ENCODE measurements at regions not wholly inside any gene's neighbourhood (a gene's known extent, or its start where the extent isn't known, plus 50 kb on each side); places are given as distances from the start of the nearest gene placed in this dataset.

GRCh38 chr20:11682285-11682684 lies 235.4 kb upstream of the BTBD3 start:
- no peak overlapping the region for H3K9ac ChIP-seq (ENCODE audit: low read depth in 1 of 2, low read length in 2 of 2)
- H3K36me3 ChIP-seq (ENCODE audit: control insufficient read depth in 2 of 2, insufficient read depth in 2 of 2, low read length in 2 of 2), result no peaks in the 10 kb centered on the region
- H3K9me3 ChIP-seq (ENCODE audit: control insufficient read depth in 2 of 2, low read length in 2 of 2), result no peaks in the 10 kb centered on the region
- H3K4me3 ChIP-seq (ENCODE audit: low read length in 2 of 2), result no peak overlapping the region
- no peak overlapping the region for H3K27ac ChIP-seq (ENCODE audit: low read depth in 2 of 2, low read length in 2 of 2)
- H3K27me3 ChIP-seq (ENCODE audit: control insufficient read depth in 2 of 2, insufficient read depth in 2 of 2, low read length in 2 of 2), result no peaks in the 10 kb centered on the region
- H3K4me1 ChIP-seq (ENCODE audit: control insufficient read depth in 2 of 2, insufficient read depth in 2 of 2, low read length in 2 of 2), result peaks cover 7 to 8% of the 10 kb centered on the region in 2 donors

- Histone ChIP-seq H3K4me3 (ENCODE audit: low read length in 2 of 2) (no peak overlapping the region), H3K9ac (ENCODE audit: low read depth in 1 of 2, low read length in 2 of 2) (no peak overlapping the region), H3K27ac (ENCODE audit: low read depth in 2 of 2, low read length in 2 of 2) (no peak overlapping the region)
Measured at GRCh38 chr20:11686195-11686594, 231.5 kb upstream of the BTBD3 start.

GRCh38 chr20:11686820-11687543 lies 230.7 kb upstream of the BTBD3 start:
- Histone ChIP-seq H3K27ac (ENCODE audit: low read depth in 2 of 2, low read length in 2 of 2) (no peak overlapping the region), H3K9ac (ENCODE audit: low read depth in 1 of 2, low read length in 2 of 2) (peak overlapping the region in 1 of 2 donors; percentile 47), H3K9me3 (ENCODE audit: control insufficient read depth in 2 of 2, low read length in 2 of 2) (no peaks in the 10 kb centered on the region), H3K27me3 (ENCODE audit: control insufficient read depth in 2 of 2, insufficient read depth in 2 of 2, low read length in 2 of 2) (no peaks in the 10 kb centered on the region), H3K36me3 (ENCODE audit: control insufficient read depth in 2 of 2, insufficient read depth in 2 of 2, low read length in 2 of 2) (no peaks in the 10 kb centered on the region), H3K4me3 (ENCODE audit: low read length in 2 of 2) (peak overlapping the region; percentile 56 to 57), H3K4me1 (ENCODE audit: control insufficient read depth in 2 of 2, insufficient read depth in 2 of 2, low read length in 2 of 2) (peaks cover 11% of the 10 kb centered on the region in 2 donors)

More at GRCh38 chr20:11686195-11686594, 231.5 kb upstream of the BTBD3 start:
- Histone ChIP-seq H3K36me3 (ENCODE audit: control insufficient read depth in 2 of 2, insufficient read depth in 2 of 2, low read length in 2 of 2) (no peaks in the 10 kb centered on the region), H3K9me3 (ENCODE audit: control insufficient read depth in 2 of 2, low read length in 2 of 2) (no peaks in the 10 kb centered on the region), H3K4me1 (ENCODE audit: control insufficient read depth in 2 of 2, insufficient read depth in 2 of 2, low read length in 2 of 2) (peaks cover 11% of the 10 kb centered on the region in 2 donors), H3K27me3 (ENCODE audit: control insufficient read depth in 2 of 2, insufficient read depth in 2 of 2, low read length in 2 of 2) (no peaks in the 10 kb centered on the region)

DNA sequence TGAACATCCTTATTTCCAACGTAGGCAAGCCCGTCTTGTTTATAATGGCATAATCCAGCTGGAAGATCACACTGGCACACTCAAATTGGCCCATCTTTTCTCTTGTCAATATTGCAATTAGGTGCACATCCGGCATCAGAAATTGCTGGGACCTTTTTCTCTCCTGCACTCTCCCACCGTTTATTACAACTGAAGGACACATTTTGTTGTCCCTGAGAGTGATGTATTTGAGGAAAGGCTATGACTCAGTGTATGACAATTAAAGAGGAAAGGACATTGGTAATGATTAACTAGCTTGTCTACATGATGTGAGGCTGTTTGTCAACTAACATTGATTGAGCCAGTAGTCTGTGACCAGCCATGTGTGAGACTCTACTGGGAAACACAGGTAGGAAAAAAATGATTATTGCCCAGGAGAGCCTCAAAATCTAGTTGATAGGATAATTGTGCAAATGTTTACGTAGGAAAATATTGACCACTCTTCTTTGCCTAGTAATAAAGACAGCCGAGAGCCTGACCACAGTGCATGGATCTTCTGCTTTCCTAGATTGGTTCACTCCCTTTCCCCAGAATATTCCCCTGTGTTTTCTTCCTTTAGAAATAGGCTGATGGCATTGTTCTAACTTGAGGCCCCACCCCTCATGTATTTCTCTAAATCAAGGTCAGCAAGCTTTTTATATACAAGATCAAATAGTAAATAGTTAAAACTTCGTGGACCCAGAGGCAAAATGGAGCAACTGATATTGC lies 230.0 kb upstream of the BTBD3 start:
- H3K4me1 ChIP-seq (ENCODE audit: control insufficient read depth in 2 of 2, insufficient read depth in 2 of 2, low read length in 2 of 2), result peaks cover 11% of the 10 kb centered on the region in 2 donors
- no peaks in the 10 kb centered on the region for H3K36me3 ChIP-seq (ENCODE audit: control insufficient read depth in 2 of 2, insufficient read depth in 2 of 2, low read length in 2 of 2)
- no peaks in the 10 kb centered on the region for H3K9me3 ChIP-seq (ENCODE audit: control insufficient read depth in 2 of 2, low read length in 2 of 2)
- H3K27me3 ChIP-seq (ENCODE audit: control insufficient read depth in 2 of 2, insufficient read depth in 2 of 2, low read length in 2 of 2), result no peaks in the 10 kb centered on the region
- H3K27ac ChIP-seq (ENCODE audit: low read depth in 2 of 2, low read length in 2 of 2), result no peak overlapping the region
- peak overlapping the region in 1 of 2 donors; percentile 47 for H3K9ac ChIP-seq (ENCODE audit: low read depth in 1 of 2, low read length in 2 of 2)
- peak overlapping the region; percentile 56 to 57 for H3K4me3 ChIP-seq (ENCODE audit: low read length in 2 of 2)

- Histone ChIP-seq H3K4me1 (ENCODE audit: control insufficient read depth in 2 of 2, insufficient read depth in 2 of 2, low read length in 2 of 2) (peaks cover 11% of the 10 kb centered on the region in 2 donors), H3K4me3 (ENCODE audit: low read length in 2 of 2) (no peak overlapping the region), H3K9me3 (ENCODE audit: control insufficient read depth in 2 of 2, low read length in 2 of 2) (no peaks in the 10 kb centered on the region), H3K27me3 (ENCODE audit: control insufficient read depth in 2 of 2, insufficient read depth in 2 of 2, low read length in 2 of 2) (no peaks in the 10 kb centered on the region), H3K9ac (ENCODE audit: low read depth in 1 of 2, low read length in 2 of 2) (no peak overlapping the region), H3K27ac (ENCODE audit: low read depth in 2 of 2, low read length in 2 of 2) (no peak overlapping the region), H3K36me3 (ENCODE audit: control insufficient read depth in 2 of 2, insufficient read depth in 2 of 2, low read length in 2 of 2) (no peaks in the 10 kb centered on the region)
Measured at GRCh38 chr20:11689262-11689661, 228.4 kb upstream of the BTBD3 start.

- Histone ChIP-seq H3K27ac (ENCODE audit: low read depth in 2 of 2, low read length in 2 of 2) (no peak overlapping the region), H3K9me3 (ENCODE audit: control insufficient read depth in 2 of 2, low read length in 2 of 2) (no peaks in the 10 kb centered on the region), H3K4me3 (ENCODE audit: low read length in 2 of 2) (no peak overlapping the region), H3K9ac (ENCODE audit: low read depth in 1 of 2, low read length in 2 of 2) (no peak overlapping the region), H3K27me3 (ENCODE audit: control insufficient read depth in 2 of 2, insufficient read depth in 2 of 2, low read length in 2 of 2) (no peaks in the 10 kb centered on the region), H3K36me3 (ENCODE audit: control insufficient read depth in 2 of 2, insufficient read depth in 2 of 2, low read length in 2 of 2) (no peaks in the 10 kb centered on the region), H3K4me1 (ENCODE audit: control insufficient read depth in 2 of 2, insufficient read depth in 2 of 2, low read length in 2 of 2) (peaks cover 8 to 9% of the 10 kb centered on the region in 2 donors)
Measured at GRCh38 chr20:11691766-11692165, 225.9 kb upstream of the BTBD3 start.

DNA sequence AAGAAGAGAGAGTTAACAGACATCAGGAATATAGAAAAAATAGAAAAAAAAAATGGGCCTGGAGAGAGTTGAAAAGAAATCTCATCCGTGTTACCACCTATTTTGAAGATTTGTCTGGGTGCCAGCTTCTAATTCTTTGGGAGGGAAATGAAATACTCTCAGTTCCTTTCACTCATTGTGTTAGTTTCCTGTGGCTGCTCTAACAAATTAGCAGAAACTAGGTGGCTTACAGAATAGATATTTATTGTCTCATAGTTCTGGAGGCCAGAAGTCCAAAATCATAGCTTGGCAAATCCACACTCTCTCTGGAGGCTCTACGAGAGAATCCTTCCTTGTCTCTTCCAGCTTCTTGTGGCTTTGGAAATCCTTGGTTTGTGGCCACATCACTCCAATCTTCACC lies 225.1 kb upstream of the BTBD3 start:
- Histone ChIP-seq H3K27ac (ENCODE audit: low read depth in 2 of 2, low read length in 2 of 2) (no peak overlapping the region), H3K9me3 (ENCODE audit: control insufficient read depth in 2 of 2, low read length in 2 of 2) (no peaks in the 10 kb centered on the region), H3K9ac (ENCODE audit: low read depth in 1 of 2, low read length in 2 of 2) (no peak overlapping the region), H3K36me3 (ENCODE audit: control insufficient read depth in 2 of 2, insufficient read depth in 2 of 2, low read length in 2 of 2) (no peaks in the 10 kb centered on the region), H3K4me1 (ENCODE audit: control insufficient read depth in 2 of 2, insufficient read depth in 2 of 2, low read length in 2 of 2) (peaks cover under 1 to 2% of the 10 kb centered on the region in 2 donors), H3K4me3 (ENCODE audit: low read length in 2 of 2) (no peak overlapping the region), H3K27me3 (ENCODE audit: control insufficient read depth in 2 of 2, insufficient read depth in 2 of 2, low read length in 2 of 2) (no peaks in the 10 kb centered on the region)

DNA sequence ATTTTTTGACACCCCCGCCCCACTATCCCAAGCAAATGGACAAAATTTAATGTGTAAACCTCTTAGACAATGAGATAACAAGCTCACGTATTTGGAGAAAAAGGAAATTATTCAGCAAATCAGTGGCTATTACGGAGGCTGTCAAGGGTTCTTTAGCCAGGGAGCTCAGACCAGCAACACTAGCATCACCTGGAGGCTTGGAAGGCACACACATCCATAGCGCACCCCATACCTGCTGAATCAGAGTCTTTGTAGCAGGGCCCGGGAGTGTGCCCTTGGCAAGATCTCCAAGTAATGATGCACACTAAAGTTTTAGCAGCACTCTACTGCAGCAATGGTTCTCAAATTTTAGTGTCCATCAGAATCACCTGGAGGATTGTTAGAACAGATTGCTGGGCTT lies 223.2 kb upstream of the BTBD3 start:
- no peak overlapping the region for H3K27ac ChIP-seq (ENCODE audit: low read depth in 2 of 2, low read length in 2 of 2)

DNA sequence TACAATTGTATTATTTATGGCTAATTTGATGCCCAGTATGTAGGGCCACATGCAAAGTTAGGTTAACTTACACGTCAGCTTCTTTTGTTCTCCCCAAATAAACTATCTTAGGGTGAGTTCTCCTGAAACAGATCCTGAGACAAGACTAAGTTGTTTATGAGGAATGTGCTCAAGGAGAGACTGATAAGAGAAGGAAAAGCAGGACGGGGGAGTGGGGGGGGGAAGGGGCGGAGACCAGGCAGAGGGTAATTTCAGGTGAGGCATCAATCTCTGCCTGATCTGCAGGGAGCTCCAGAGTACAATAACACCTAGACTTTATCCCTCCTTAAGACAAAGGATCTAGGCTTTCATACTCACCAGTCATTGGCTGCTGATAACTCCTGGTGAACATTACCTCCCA lies 220.6 kb upstream of the BTBD3 start:
- H3K4me1 ChIP-seq (ENCODE audit: control insufficient read depth in 2 of 2, insufficient read depth in 2 of 2, low read length in 2 of 2), result no peaks in the 10 kb centered on the region
- H3K9me3 ChIP-seq (ENCODE audit: control insufficient read depth in 2 of 2, low read length in 2 of 2), result no peaks in the 10 kb centered on the region
- no peaks in the 10 kb centered on the region for H3K36me3 ChIP-seq (ENCODE audit: control insufficient read depth in 2 of 2, insufficient read depth in 2 of 2, low read length in 2 of 2)
- no peaks in the 10 kb centered on the region for H3K27me3 ChIP-seq (ENCODE audit: control insufficient read depth in 2 of 2, insufficient read depth in 2 of 2, low read length in 2 of 2)
- no peak overlapping the region for H3K27ac ChIP-seq (ENCODE audit: low read depth in 2 of 2, low read length in 2 of 2)
- H3K4me3 ChIP-seq (ENCODE audit: low read length in 2 of 2), result no peak overlapping the region
- H3K9ac ChIP-seq (ENCODE audit: low read depth in 1 of 2, low read length in 2 of 2), result no peak overlapping the region

More for the DNA sequence above, 223.2 kb upstream of the BTBD3 start:
- Histone ChIP-seq H3K9me3 (ENCODE audit: control insufficient read depth in 2 of 2, low read length in 2 of 2) (no peaks in the 10 kb centered on the region), H3K4me3 (ENCODE audit: low read length in 2 of 2) (no peak overlapping the region), H3K4me1 (ENCODE audit: control insufficient read depth in 2 of 2, insufficient read depth in 2 of 2, low read length in 2 of 2) (no peaks in the 10 kb centered on the region), H3K27me3 (ENCODE audit: control insufficient read depth in 2 of 2, insufficient read depth in 2 of 2, low read length in 2 of 2) (no peaks in the 10 kb centered on the region), H3K36me3 (ENCODE audit: control insufficient read depth in 2 of 2, insufficient read depth in 2 of 2, low read length in 2 of 2) (no peaks in the 10 kb centered on the region), H3K9ac (ENCODE audit: low read depth in 1 of 2, low read length in 2 of 2) (no peak overlapping the region)

- no peaks in the 10 kb centered on the region for H3K4me1 ChIP-seq (ENCODE audit: control insufficient read depth in 2 of 2, insufficient read depth in 2 of 2, low read length in 2 of 2)
- no peak overlapping the region for H3K9ac ChIP-seq (ENCODE audit: low read depth in 1 of 2, low read length in 2 of 2)
- no peaks in the 10 kb centered on the region for H3K27me3 ChIP-seq (ENCODE audit: control insufficient read depth in 2 of 2, insufficient read depth in 2 of 2, low read length in 2 of 2)
- no peaks in the 10 kb centered on the region for H3K9me3 ChIP-seq (ENCODE audit: control insufficient read depth in 2 of 2, low read length in 2 of 2)
- no peaks in the 10 kb centered on the region for H3K36me3 ChIP-seq (ENCODE audit: control insufficient read depth in 2 of 2, insufficient read depth in 2 of 2, low read length in 2 of 2)
- H3K4me3 ChIP-seq (ENCODE audit: low read length in 2 of 2), result no peak overlapping the region
- H3K27ac ChIP-seq (ENCODE audit: low read depth in 2 of 2, low read length in 2 of 2), result no peak overlapping the region
Measured at GRCh38 chr20:11697646-11698045, 220.0 kb upstream of the BTBD3 start.
